Peyer's patch (tissue), 4 donors: ENCODE measurements at regions not wholly inside any gene's neighbourhood (a gene's known extent, or its start where the extent isn't known, plus 50 kb on each side); places are given as distances from the start of the nearest gene placed in this dataset.

Source experiments
- DNase-seq, 3 donors: peaks; one replicate each; pipeline ENCODE4 v3.0.0-alpha.2; 2017 to 2019
- H3K27ac ChIP-seq, 4 donors: fragments of 200-600 bp; sonication (generic); one replicate each; pipeline ENCODE4 v1.5.1; 2016 to 2019
- H3K27me3 ChIP-seq, 2 donors: fragments of 200-600 bp; sonication (generic); one replicate each; pipeline ENCODE4 v1.5.1; 2019
- H3K36me3 ChIP-seq, 3 donors: fragments of 200-600 bp; sonication (generic); one replicate each; pipeline ENCODE4 v1.5.1; 2016 to 2019
- H3K4me1 ChIP-seq, 4 donors: fragments of 200-600 bp; sonication (generic); one replicate each; pipeline ENCODE4 v1.5.1; 2016 to 2019
- H3K4me3 ChIP-seq, 4 donors: fragments of 200-600 bp; sonication (generic); 1 replicate in 3 of 4; 2 replicates in 1 of 4; pipeline ENCODE4 v1.5.1; 2016 to 2019; ENCODE audit warnings: mild to moderate bottlenecking in 1 of 4
- H3K9me3 ChIP-seq, 4 donors: fragments of 200-600 bp; sonication (generic); one replicate each; pipeline ENCODE4 v1.5.1; 2016 to 2019; ENCODE audit warnings: mild to moderate bottlenecking in 1 of 4
- CTCF ChIP-seq, 6 experiments: fragments of 450-650 bp in 4 of 6; fragments of 200-600 bp in 2 of 6; sonication (generic) in 1 of 6; IDR thresholded peaks; one replicate each; pipeline ENCODE4 v1.5.1; 2017 to 2019; ENCODE audit warnings: antibody characterized with exemption in 6 of 6, mild to moderate bottlenecking in 3 of 6, moderate library complexity in 1 of 6
- POLR2A ChIP-seq, 2 donors: fragments of 450-650 bp; IDR thresholded peaks; one replicate each; pipeline ENCODE4 v1.5.1; 2017; ENCODE audit warnings: antibody characterized with exemption in 2 of 2, mild to moderate bottlenecking in 2 of 2, moderate library complexity in 2 of 2

DNA sequence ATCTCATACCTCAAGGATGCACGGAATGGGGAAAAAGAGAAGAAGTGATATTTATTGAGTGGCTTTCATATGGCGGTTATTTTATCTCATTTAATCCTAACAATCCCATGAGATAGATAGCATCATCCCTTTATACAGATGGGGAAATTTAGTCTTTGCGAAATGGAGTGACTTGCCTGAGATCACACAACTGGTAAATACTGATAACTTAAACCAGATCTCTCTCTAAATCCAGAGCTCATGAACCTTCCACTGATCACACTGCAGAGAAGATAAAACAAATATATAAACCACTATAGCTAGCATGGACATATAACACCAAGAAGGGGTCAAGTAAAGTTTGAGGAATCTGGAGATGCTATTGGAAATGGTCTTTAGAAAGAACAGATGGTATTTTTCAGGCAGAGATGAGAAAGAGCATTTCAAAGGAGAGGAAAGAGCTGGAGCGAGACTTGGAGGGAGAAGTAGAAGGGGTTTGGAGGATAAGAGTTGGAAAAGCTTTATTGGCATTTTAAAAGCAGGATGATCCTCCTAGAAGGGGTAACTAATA is 139.8 kb upstream of the TNFAIP3 start:
- Histone ChIP-seq H3K4me1 (no peaks in the 10 kb centered on the region), H3K27ac (no peak overlapping the region), H3K27me3 (no peaks in the 10 kb centered on the region), H3K4me3 (no peak overlapping the region), H3K36me3 (no peaks in the 10 kb centered on the region), H3K9me3 (no peaks in the 10 kb centered on the region)
- TF ChIP-seq POLR2A (IDR thresholded peaks at IDR 0.05) (no peak), CTCF (IDR thresholded peaks at IDR 0.05) (no peak)
- DNase-seq, result no peak

DNA sequence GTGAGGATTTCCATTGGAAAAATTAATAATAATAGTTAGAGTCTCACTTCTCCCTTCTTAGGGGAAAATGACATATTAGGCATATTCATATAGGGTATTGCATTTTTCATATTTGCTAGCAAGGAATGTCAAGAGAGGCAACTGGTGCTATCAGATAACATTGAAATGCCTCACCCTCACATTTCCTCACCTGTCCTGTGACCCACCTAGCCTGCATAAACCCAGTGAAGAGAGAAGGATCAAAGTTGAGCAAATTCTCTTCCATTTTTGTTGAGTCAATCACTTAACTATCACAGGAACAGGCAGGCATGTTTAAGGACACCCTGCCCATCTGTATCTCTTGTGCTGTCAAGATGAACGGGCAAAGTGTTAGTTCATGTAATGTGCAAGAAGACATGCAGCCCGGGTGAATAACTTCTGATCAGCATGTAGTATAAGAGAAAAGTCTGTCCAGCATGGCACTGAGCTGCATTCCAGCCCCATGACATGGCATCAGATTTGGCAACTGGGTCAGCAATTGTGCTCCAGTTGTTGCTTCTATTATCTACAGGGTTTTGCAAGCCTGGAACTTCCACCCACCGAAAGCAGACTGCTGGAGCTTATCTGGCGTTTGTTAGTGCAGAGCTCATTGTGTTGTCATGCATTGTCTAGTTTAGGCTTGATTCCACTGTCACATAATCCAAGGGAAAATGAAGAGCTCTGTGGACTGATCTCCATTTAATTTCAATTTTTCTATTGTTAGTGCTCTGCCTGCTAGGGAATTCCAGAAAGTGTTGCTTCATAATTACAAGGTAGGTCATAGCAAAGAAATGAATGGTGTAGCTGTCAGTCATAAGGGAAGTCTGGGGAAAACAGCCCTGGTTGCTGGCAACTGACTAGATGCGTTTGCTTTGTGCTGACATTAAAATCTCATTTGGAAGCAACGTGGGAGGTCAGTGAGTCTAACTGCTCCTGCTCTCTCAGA is 138.4 kb upstream of the TNFAIP3 start:
- Histone ChIP-seq H3K4me1 (no peaks in the 10 kb centered on the region), H3K4me3 (no peak overlapping the region), H3K36me3 (no peaks in the 10 kb centered on the region), H3K9me3 (no peaks in the 10 kb centered on the region), H3K27me3 (no peaks in the 10 kb centered on the region), H3K27ac (no peak overlapping the region)
- TF ChIP-seq CTCF (IDR thresholded peaks at IDR 0.05) (no peak), POLR2A (IDR thresholded peaks at IDR 0.05) (no peak)
- DNase-seq, result no peak

DNA sequence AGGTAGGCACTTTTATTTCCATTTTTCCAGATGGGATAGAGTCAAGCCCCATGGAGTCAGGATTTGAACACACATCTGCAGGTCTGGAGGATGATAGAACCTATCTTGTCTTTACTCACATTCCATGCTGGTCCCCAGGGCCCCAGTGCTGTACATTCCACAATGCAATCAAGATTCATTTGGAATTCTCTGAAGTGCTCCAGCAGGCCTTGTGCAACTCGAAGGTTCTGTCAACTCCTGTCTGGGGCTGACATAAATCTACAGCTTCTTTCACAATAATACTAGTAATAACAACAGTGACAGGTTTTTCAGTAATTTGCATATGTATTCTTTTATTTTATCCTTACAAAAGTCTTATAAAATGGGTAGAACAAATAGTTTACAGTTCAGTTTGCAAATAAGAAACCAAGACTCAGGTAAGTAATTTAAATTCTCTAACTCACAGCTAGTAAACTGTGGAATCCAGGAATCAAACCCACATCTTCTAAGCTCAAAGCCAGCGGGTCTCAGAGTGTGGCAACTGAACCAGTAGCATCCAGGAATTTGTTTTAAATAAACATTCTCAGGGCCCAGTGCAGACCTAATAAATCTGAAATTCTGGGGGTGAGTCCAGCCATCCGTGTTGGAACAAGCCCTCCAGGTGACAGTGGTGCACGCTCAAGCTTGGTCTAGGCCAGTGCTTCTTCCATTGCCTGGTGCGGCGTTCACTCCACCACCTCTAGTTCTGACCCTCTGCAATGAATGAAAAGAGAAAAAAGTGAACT is 137.0 kb upstream of the TNFAIP3 start:
- Histone ChIP-seq H3K4me1 (no peaks in the 10 kb centered on the region), H3K9me3 (no peaks in the 10 kb centered on the region), H3K27me3 (no peaks in the 10 kb centered on the region), H3K4me3 (no peak overlapping the region), H3K36me3 (no peaks in the 10 kb centered on the region), H3K27ac (no peak overlapping the region)
- DNase-seq, result no peak
- no peak for TF ChIP-seq POLR2A (IDR thresholded peaks at IDR 0.05)
- no peak for TF ChIP-seq CTCF (IDR thresholded peaks at IDR 0.05)

DNA sequence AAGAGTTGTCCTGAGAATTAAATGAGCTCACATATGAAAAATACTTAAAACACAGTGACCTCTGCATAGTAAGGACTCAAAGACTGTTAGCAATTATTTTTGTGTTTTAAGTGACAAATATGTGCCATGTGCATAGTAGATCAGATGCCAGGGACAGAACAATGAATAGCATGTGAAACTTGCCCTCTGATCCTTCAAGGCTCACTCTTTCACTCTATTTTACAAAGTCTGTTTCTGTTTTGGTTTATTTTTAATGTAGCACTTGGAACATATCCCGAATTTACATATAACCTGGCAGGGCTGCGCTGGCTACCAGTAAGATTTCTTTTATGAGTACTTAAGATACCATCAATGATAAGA is 135.5 kb upstream of the TNFAIP3 start:
- H3K36me3 ChIP-seq, result no peaks in the 10 kb centered on the region
- TF ChIP-seq CTCF (IDR thresholded peaks at IDR 0.05) (no peak), POLR2A (IDR thresholded peaks at IDR 0.05) (no peak)
- H3K4me1 ChIP-seq, result no peaks in the 10 kb centered on the region
- no peak overlapping the region for H3K27ac ChIP-seq
- no peak for DNase-seq
- H3K9me3 ChIP-seq, result no peaks in the 10 kb centered on the region
- no peak overlapping the region for H3K4me3 ChIP-seq
- no peaks in the 10 kb centered on the region for H3K27me3 ChIP-seq

DNA sequence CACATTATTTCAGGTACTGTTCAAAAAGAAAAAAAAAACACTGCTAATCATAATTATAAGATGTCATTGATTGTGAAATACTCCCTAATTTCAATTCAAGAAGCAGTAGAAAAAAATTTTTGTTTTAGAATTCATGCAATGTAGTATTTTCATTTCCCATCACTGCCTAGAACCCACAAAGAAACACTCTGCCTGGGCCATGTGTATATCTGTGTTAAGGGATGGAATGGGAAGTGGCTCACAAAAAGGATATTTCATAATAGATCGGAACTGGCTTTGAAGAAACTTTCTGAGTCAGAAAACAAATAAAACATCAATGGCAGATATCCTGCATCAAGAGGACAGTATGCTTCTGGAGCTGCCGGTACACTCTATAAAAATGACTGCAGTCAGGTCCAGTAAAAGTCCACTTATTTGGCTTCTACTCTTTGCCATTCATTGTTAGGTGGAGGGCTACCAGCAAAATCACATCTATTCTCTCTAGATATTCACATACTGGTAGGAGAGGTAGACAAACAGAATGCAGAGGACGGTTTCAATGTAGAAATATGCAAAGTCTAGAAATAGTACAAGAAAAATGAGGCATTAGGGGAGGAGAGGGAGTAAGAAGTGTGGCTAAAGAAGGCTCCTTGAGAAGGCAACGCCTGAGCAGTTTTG is 135.0 kb upstream of the TNFAIP3 start:
- no peaks in the 10 kb centered on the region for H3K9me3 ChIP-seq
- no peaks in the 10 kb centered on the region for H3K36me3 ChIP-seq
- no peak for DNase-seq
- no peaks in the 10 kb centered on the region for H3K4me1 ChIP-seq
- H3K4me3 ChIP-seq, result no peak overlapping the region
- H3K27ac ChIP-seq, result no peak overlapping the region
- no peak for TF ChIP-seq CTCF (IDR thresholded peaks at IDR 0.05)
- TF ChIP-seq POLR2A (IDR thresholded peaks at IDR 0.05), result no peak
- no peaks in the 10 kb centered on the region for H3K27me3 ChIP-seq
